SW480 (cell line): ENCODE measurements at regions not wholly inside any gene's neighbourhood (a gene's known extent, or its start where the extent isn't known, plus 50 kb on each side); places are given as distances from the start of the nearest gene placed in this dataset.
"Not testable (repeated sequence)": the region's sequence is repeated elsewhere in the genome, so short reads cannot be mapped to it uniquely, and the experiment has no call there.

ENCODE experiments used
- DNase-seq: peaks from one replicate; pipeline ENCODE4 v3.0.0-alpha.2; 2016; ENCODE audit warnings: low spot score

GRCh38 chr12:38480594-38480993 is 164.0 kb downstream of the ALG10B start:
- no peak for DNase-seq

- no peak for DNase-seq
Observed at GRCh38 chr12:38484821-38485449, 168.4 kb downstream of the ALG10B start.

GRCh38 chr12:38488866-38489265 is 172.3 kb downstream of the ALG10B start:
- no peak for DNase-seq

- DNase-seq: no peak
Observed at GRCh38 chr12:38490073-38490472, 173.5 kb downstream of the ALG10B start.

GRCh38 chr12:38490941-38491340 is 174.4 kb downstream of the ALG10B start:
- no peak for DNase-seq

GRCh38 chr12:38501481-38501880 is 184.9 kb downstream of the ALG10B start:
- no peak for DNase-seq

GRCh38 chr12:38501991-38502390 is 185.4 kb downstream of the ALG10B start:
- no peak for DNase-seq

- no peak for DNase-seq
Observed at GRCh38 chr12:38502415-38502814, 185.8 kb downstream of the ALG10B start.

GRCh38 chr12:38507839-38508238 is 191.3 kb downstream of the ALG10B start:
- DNase-seq: no peak

- peak; percentile 18 for DNase-seq
Observed at GRCh38 chr12:38508246-38508645, 191.7 kb downstream of the ALG10B start.

- DNase-seq: no peak
Observed at GRCh38 chr12:38515912-38516311, 199.3 kb downstream of the ALG10B start.

GRCh38 chr12:38516418-38516817 is 199.8 kb downstream of the ALG10B start:
- DNase-seq: no peak

GRCh38 chr12:38523920-38524319 is 207.3 kb downstream of the ALG10B start:
- no peak for DNase-seq

GRCh38 chr12:38527631-38528030 is 211.1 kb downstream of the ALG10B start:
- DNase-seq: no peak

- no peak for DNase-seq
Observed at GRCh38 chr12:38528527-38528926, 212.0 kb downstream of the ALG10B start.

GRCh38 chr12:38529281-38529680 is 212.7 kb downstream of the ALG10B start:
- DNase-seq: not testable (repeated sequence)

- DNase-seq: no peak
Observed at GRCh38 chr12:38538319-38538718, 221.7 kb downstream of the ALG10B start.

GRCh38 chr12:38540156-38540555 is 223.6 kb downstream of the ALG10B start:
- DNase-seq: no peak

GRCh38 chr12:38541849-38542248 is 225.3 kb downstream of the ALG10B start:
- no peak for DNase-seq

- DNase-seq: no peak
Observed at GRCh38 chr12:38543151-38543550, 226.6 kb downstream of the ALG10B start.

- no peak for DNase-seq
Observed at GRCh38 chr12:38544330-38545066, 227.9 kb downstream of the ALG10B start.

GRCh38 chr12:38547586-38547985 is 231.0 kb downstream of the ALG10B start:
- no peak for DNase-seq

- peak; percentile 3 for DNase-seq
Observed at GRCh38 chr12:38555620-38556591, 239.3 kb downstream of the ALG10B start.
